NCI-H1417 (cell line): ENCODE measurements at regions not wholly inside any gene's neighbourhood (a gene's known extent, or its start where the extent isn't known, plus 50 kb on each side); places are given as distances from the start of the nearest gene placed in this dataset.
"Not testable (repeated sequence)": the region's sequence is repeated elsewhere in the genome, so short reads cannot be mapped to it uniquely, and the experiment has no call there.

Experiments
- DNase-seq, 3 experiments: peaks; one replicate each; lab custom pipeline; 2025; lab: John Stamatoyannopoulos, UW

DNA sequence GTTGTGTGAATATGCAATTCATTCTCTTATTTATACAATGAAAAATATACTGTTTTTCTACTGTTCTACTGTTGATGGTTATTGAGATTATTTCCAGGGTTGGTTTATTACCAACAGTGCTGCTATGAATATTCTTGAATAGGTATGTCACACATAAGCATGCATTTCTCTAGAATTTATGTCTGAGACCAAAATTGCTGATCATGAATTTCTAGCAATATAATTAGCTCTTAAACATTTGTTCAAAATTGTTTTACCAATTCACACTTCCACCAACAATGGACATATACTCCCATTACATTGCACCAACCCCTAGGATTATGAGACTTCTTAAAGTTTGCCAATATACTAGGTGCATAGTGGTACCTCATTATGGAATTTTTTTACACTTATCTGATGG lies 164.1 kb upstream of the KCNQ5 start:
- DNase-seq: no peak

DNA sequence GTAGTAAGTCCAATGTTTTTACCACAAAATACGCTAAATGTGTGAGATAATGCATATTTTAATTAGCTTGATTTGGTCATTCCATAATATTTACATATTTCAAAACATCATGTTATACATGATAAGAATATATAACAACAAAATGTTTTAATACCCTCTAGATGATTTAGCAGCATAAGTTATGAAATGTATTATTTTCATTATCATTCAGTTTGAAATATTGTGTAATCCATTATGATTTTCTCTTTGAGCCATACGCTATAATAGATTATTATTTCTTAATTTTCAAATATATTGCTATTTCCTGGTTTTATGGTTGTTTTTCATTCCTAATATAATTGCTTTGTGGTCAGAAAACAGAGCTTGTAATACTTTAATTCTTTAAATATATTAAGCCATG lies 163.3 kb upstream of the KCNQ5 start:
- no peak for DNase-seq

DNA sequence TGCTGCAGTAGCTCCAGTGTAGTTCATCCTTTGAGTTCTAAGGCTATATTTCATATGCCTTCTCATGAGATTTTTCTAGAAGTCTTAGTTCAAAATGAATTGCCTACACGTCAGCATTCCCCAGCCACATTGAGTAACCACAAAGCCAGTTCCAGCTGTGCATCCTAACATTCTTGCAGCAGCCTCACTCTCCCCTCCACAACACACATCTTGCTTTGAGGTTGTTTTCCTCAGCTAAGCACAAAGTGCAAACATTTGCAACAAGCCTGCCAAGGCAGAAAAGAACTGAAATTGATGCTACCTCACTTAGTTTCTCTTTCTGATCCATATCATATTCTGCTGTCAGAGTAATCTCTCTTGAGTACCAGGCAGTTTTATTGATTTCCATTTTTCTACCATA lies 160.7 kb upstream of the KCNQ5 start:
- peak in 1 of 3 experiments; percentile 22 for DNase-seq

DNA sequence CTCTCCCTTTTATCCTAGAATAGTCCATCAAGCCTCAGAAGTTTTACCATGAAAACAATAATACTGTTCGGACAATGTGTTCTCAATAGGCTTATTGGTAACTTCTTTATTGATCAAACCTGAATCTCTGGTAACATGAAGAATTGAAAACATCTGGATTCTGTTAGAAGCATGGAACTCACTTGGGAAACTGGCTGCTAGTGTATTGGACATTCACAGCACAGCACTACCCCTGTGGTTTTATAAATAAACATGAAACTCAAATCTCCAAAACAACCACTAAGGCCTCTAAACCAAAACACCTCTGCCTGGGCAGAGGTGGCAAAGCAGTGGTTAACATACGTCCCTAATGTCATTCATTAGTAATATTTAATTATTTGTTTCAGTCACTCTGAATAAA lies 157.6 kb upstream of the KCNQ5 start:
- no peak for DNase-seq

GRCh38 chr6:72464791-72465691 lies 156.8 kb upstream of the KCNQ5 start:
- no peak for DNase-seq

DNA sequence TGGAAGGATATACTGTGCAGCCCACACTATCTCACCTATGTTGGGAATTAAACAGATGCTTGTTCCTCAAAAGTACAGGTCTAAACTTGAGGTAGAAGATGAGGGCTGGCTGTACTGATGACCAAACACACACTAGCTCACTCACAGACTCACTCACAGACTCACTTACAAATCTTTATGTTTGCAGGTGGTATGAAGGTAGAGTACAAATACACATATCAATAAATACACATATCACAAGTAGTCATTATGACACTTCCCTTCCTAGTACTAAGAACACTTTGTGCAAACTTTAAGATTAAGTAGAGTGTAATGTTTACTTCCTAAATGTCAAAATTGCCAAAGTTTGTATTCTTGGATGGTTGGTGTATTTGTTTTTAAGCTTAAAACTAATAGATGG lies 155.4 kb upstream of the KCNQ5 start:
- DNase-seq: no peak

- DNase-seq: peak; percentile 16 to 67 (median 57)
These were observed 154.8 kb upstream of the KCNQ5 start for GRCh38 chr6:72466971-72467566.

- DNase-seq: not testable (repeated sequence)
These were observed 152.4 kb upstream of the KCNQ5 start for GRCh38 chr6:72469406-72469983.

DNA sequence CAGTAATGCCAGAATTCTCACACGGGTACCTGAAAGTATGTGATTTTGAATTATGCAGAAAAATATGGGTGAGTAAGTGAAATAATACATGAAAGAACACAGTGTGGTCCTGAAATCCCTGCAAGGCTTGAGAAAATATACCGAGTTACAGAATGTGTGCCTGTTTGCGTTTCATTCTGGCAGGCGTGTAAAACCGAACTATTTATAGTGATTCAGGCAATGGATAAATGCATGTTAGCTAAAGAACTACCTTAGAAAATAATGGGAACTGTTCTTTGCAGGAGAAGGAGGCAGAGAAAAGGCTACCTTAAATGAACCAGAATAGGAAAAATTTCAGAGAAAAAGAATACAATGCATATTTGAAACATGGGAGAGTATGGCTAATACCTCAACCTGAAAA lies 145.8 kb upstream of the KCNQ5 start:
- DNase-seq: no peak

DNA sequence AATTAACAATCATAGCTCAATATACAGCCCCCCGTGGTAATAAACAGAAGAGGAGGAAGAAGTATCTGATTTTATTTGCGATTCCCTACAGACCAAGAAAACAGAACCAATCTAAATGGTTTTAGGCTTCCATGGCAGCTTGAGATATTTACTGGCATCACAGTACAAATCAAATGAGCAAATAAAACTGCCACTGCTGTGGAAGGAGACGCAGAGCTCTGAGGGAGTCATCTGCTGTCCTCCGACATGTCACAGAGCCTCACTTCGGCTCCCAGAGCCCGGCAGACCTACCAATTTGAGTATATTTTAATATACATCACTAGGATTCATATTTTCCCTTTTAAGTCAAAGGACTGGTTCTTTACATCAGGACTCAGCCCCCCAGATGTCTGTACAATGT lies 145.2 kb upstream of the KCNQ5 start:
- DNase-seq: no peak

DNA sequence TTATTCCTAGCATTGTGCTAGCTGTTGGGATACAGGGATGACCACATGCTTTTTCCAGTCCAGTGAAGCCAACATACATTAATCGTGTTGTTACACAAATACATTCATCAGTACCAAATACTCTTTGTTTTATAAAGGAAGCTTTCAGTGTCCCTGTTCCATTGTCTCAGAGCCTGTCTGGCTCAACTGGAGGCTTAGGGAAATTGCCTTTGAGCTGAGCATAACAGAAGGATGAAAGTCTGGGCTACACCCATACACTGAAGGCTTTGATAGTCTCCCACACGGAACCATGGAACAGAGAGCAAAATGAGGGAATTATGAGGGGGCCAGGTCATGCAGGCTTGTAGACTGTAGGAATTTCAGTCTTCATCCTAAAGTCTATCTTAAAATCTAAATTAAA lies 126.4 kb upstream of the KCNQ5 start:
- DNase-seq: no peak

DNA sequence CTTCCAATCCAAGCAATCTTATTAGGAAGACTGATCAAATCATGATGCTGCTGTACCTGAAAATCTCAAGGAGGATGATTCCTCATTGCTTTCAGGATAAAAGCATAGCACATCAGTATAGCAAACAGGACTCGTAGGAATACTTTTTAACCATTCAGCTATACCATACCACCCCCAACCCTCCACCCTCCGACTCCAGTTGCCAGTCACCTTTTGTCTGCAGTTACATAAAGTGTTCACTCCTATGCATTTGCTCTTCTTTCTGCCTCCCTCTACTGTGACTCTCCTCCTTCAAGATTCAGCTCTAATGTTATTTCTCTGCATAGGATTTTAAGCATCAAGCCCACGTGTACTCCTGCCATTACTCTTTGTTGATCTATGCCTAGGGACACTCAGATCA lies 124.7 kb upstream of the KCNQ5 start:
- DNase-seq: no peak

GRCh38 chr6:72500669-72501068 lies 121.2 kb upstream of the KCNQ5 start:
- DNase-seq: no peak

DNA sequence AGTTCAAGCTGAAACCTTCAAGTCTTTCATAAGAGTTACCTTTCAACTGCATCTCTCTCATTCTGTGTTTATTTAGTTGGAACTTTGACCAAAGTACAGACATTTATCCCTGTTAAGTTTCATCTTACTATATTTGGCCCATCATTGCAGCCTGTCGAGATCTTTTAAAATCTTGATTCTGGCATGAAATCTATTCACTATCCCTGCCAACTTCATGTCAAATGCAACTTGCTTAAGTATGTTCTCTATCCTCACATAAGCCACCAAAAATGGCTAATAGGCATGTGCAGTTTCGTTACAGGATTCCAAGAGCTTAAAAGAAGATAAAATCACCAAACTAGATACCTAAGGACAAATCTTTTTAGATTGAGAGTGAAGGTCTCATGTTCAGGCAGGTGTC lies 117.5 kb upstream of the KCNQ5 start:
- no peak for DNase-seq

GRCh38 chr6:72505446-72505845 lies 116.4 kb upstream of the KCNQ5 start:
- no peak for DNase-seq

DNA sequence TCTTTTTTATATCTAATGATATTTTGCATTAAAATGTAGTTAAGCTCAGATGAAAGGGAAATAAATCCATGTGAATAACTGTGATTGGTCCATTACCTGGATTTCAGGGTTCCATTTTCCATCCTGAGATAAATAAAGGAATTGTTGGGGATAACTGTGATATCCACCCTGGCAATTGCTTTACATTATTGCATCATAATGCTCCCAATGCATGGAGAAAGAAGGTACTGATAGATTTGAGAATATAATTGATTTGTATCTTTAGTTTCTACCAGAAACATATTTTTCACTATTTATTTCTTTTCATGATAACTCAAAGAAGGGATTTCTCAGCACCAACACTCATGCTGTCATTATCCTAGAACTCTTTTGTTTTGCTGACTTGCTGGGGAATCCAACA lies 102.0 kb upstream of the KCNQ5 start:
- DNase-seq: no peak

- no peak for DNase-seq
These were observed 100.2 kb upstream of the KCNQ5 start for GRCh38 chr6:72521684-72522083.

DNA sequence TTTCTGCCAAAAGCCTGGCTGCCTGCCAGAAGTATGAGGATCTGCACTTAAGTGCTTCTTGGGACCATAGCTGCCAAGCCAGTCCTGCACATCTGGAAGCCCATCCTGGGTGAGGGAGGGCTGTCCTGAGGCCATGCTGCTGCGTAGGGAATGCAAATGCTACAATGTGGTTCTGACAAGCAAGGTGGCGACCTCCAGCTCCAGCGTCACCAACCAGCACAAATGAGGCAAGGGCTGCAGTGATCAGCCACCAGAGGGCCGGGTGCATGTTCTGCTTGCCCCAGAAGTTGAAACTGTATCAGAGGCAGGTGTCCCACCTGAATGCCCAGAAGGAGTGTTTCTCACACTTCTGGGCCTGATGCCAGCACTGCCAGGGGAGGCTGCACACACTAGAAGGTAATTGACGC lies 99.1 kb upstream of the KCNQ5 start:
- peak; percentile 3 to 63 (median 34) for DNase-seq

DNA sequence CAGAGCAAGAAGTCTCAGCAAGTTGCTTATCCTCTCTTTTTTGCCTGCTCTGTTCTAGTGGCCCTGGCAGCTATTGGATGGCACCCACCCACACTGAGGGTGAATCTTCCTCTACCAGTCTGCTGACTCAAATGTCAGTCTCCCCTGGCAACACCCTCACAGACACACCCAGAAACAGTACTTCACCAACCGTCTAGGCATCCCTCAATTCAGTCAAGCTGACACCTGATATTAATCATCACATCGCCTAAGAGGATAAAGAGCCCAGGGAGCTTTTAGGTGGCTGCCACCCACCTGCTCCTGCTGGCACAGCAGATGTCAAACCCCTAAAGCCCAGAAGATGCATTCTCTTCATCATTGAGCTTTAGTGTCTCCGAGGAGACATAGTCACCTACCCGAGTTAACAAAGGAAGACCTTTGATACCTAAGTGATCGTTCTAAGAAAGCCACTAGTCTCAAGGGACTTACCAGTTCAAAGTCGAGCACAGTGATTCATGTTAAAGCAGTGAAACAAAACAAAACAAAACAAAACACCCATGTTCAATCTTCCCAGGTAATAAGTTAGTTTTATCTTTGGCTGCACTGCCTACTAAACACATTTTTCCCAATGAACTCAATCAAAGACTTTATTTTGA lies 97.7 kb upstream of the KCNQ5 start:
- DNase-seq: peak; percentile 29 to 86 (median 67)

DNA sequence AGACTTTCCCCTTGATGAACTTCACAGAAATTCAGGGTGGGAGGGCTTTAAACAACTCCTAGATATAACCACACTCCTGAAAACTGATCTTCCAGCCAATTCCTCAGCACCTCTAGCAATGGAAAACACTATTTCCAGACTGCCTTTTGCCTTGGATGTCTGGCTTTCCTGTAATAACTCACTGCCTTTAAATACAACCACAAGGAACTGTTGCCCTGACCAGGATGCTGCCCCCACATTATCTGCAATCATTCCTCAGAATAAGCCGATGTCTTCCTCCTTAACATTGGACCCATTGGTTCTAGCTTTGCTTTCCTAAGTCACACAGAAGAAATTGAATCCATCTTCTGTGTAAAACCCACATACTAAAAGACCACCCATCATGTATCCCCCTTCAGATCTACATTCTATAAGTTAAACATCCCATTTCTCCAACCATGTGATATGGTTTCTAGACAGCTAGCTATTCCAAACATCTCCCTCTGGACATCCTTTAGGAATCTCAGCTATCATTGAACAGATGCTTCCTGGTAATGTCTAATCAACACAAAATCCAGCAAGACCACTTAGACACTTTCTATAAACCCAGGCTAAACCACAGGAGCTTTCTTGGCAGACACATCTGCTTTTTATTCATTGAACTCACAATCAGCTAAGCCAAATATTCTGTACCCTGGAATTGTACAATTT lies 95.9 kb upstream of the KCNQ5 start:
- DNase-seq: no peak

GRCh38 chr6:72530152-72530551 lies 91.7 kb upstream of the KCNQ5 start:
- DNase-seq: no peak

DNA sequence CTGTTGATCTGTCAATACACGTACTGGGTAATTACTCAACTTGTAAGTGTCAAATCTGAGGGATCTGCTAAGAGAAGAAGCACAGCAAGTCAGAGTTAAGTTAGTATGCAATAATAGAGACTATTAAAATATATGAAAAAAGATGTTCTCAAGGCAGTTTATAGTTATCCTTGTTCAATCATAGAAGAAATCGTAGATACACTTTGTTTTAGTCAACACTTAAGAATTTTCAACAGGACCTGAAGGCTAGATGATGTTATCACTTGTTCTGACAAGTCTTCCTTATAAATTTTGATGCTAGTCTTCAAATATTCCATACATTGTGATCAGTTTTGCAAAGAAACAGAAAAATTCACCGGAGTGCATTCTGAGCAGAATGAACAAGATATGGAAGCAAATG lies 91.1 kb upstream of the KCNQ5 start:
- no peak for DNase-seq
